ENCODE measurements at regions not wholly inside any gene's neighbourhood (a gene's known extent, or its start where the extent isn't known, plus 50 kb on each side); places are given as distances from the start of the nearest gene placed in this dataset.

- ChIA-PET POLR2A (no interaction called here), CTCF (ENCODE audit: low intra/inter-chr PET ratio) (no interaction called here)
- Histone ChIP-seq H3K36me3 (ENCODE audit: control insufficient read depth, insufficient read depth, low read length) (no peaks in the 10 kb centered on the region), H2AFZ (ENCODE audit: low read depth, low read length) (no peak overlapping the region), H3K79me2 (ENCODE audit: control insufficient read depth, insufficient read depth, low read length) (no peaks in the 10 kb centered on the region), H3K27ac (ENCODE audit: extremely low read depth, low read depth, low read length) (no peak overlapping the region), H3K4me2 (ENCODE audit: insufficient read depth, low read length) (no peak overlapping the region), H3K9me1 (ENCODE audit: control insufficient read depth, insufficient read depth, low read length) (no peaks in the 10 kb centered on the region), H3K27me3 (ENCODE audit: control insufficient read depth in 2 of 2, insufficient read depth in 2 of 2, low read length in 2 of 2) (peaks cover 0 to 6% of the 10 kb centered on the region in 2 experiments; a peak in 2 of 5 replicates), H3K4me1 (replicated peaks in 1 of 2; ENCODE audit: control insufficient read depth in 2 of 2, insufficient read depth in 2 of 2, low read length in 2 of 2) (no peaks in the 10 kb centered on the region), H3K9ac (ENCODE audit: insufficient read depth in 1 of 2, low read depth in 2 of 2, low read length in 2 of 2) (no peak overlapping the region), H4K20me1 (replicated peaks; ENCODE audit: control insufficient read depth, insufficient read depth, low read length) (no peaks in the 10 kb centered on the region), H3K4me3 (no peak overlapping the region), H3K9me3 (replicated peaks; ENCODE audit: control insufficient read depth, insufficient read depth, low read depth, low read length) (no peaks in the 10 kb centered on the region)
- in situ Hi-C loops (cut with MboI) (no loop called here), intact Hi-C loops (cut with micrococcal nuclease) (no loop called here)
- FAIRE-seq (no peak), DNase-seq (ENCODE audit: extremely low read depth in 1 of 4, low spot score in 3 of 4) (no peak), ATAC-seq (no peak)
- TF ChIP-seq ZNF655 (CRISPR knock-in tag; IDR thresholded peaks at IDR 0.05), result no peak
- no peak for TF ChIP-seq ZBTB1 (CRISPR knock-in tag; IDR thresholded peaks at IDR 0.05; ENCODE audit: borderline replicate concordance, low read depth)
- TF ChIP-seq C11orf30 (IDR thresholded peaks at IDR 0.05; ENCODE audit: low read depth), result no peak
- no peak for TF ChIP-seq NCOA4 (IDR thresholded peaks at IDR 0.05; ENCODE audit: partially characterized antibody)
- no peak for TF ChIP-seq RBM15 (IDR thresholded peaks at IDR 0.05; ENCODE audit: insufficient read depth, low read length)
- TF ChIP-seq ZNF511 (CRISPR knock-in tag; IDR thresholded peaks at IDR 0.05), result no peak
- no TSS peak for BruUV-seq (replicated peaks)
- 0% methylated on average over 4 of the region's 4 CpGs for WGBS (ENCODE audit: insufficient coverage, low coverage, missing lambda C conversion rate)
Observed at GRCh38 chr10:4219901-4220300, 434.9 kb upstream of the KLF6 start.

All from K562 (cell line).